ENCODE measurements at regions not wholly inside any gene's neighbourhood (a gene's known extent, or its start where the extent isn't known, plus 50 kb on each side); places are given as distances from the start of the nearest gene placed in this dataset.
A peak's percentile ranks its signal among the peaks of the same experiment; 100 is the strongest.

GRCh38 chr4:8741513-8742226 lies 130.0 kb downstream of the HMX1 start:
- in situ Hi-C loops (cut with HindIII; ENCODE audit: low pct_unique_long_range_greater_than_20kb, low sequenced_read_pairs), result no loop called here

GRCh38 chr4:8740666-8741395 lies 130.8 kb downstream of the HMX1 start:
- DNase-seq (ENCODE audit: low read depth), result no peak
- in situ Hi-C loops (cut with HindIII; ENCODE audit: low pct_unique_long_range_greater_than_20kb, low sequenced_read_pairs), result no loop called here

More at GRCh38 chr4:8741513-8742226, 130.0 kb downstream of the HMX1 start:
- no peak for DNase-seq (ENCODE audit: low read depth)

GRCh38 chr4:8739820-8740665 lies 131.6 kb downstream of the HMX1 start:
- in situ Hi-C loops (cut with HindIII; ENCODE audit: low pct_unique_long_range_greater_than_20kb, low sequenced_read_pairs), result no loop called here
- no peak for DNase-seq (ENCODE audit: low read depth)

- in situ Hi-C loops (cut with HindIII; ENCODE audit: low pct_unique_long_range_greater_than_20kb, low sequenced_read_pairs), result no loop called here
- DNase-seq (ENCODE audit: low read depth), result no peak
Observed at GRCh38 chr4:8739317-8739716, 132.3 kb downstream of the HMX1 start.

- no peak for DNase-seq (ENCODE audit: low read depth)
- in situ Hi-C loops (cut with HindIII; ENCODE audit: low pct_unique_long_range_greater_than_20kb, low sequenced_read_pairs), result no loop called here
Observed at GRCh38 chr4:8738471-8738931, 133.1 kb downstream of the HMX1 start.

- no peak for DNase-seq (ENCODE audit: low read depth)
- in situ Hi-C loops (cut with HindIII; ENCODE audit: low pct_unique_long_range_greater_than_20kb, low sequenced_read_pairs), result no loop called here
Observed at GRCh38 chr4:8737601-8738279, 133.9 kb downstream of the HMX1 start.

- DNase-seq (ENCODE audit: low read depth), result no peak
- in situ Hi-C loops (cut with HindIII; ENCODE audit: low pct_unique_long_range_greater_than_20kb, low sequenced_read_pairs), result no loop called here
Observed at GRCh38 chr4:8737075-8737474, 134.6 kb downstream of the HMX1 start.

GRCh38 chr4:8736090-8736825 lies 135.4 kb downstream of the HMX1 start:
- in situ Hi-C loops (cut with HindIII; ENCODE audit: low pct_unique_long_range_greater_than_20kb, low sequenced_read_pairs), result no loop called here
- peak; percentile 51 for DNase-seq (ENCODE audit: low read depth)

GRCh38 chr4:8735236-8736089 lies 136.2 kb downstream of the HMX1 start:
- in situ Hi-C loops (cut with HindIII; ENCODE audit: low pct_unique_long_range_greater_than_20kb, low sequenced_read_pairs), result no loop called here
- no peak for DNase-seq (ENCODE audit: low read depth)

- DNase-seq (ENCODE audit: low read depth), result no peak
- in situ Hi-C loops (cut with HindIII; ENCODE audit: low pct_unique_long_range_greater_than_20kb, low sequenced_read_pairs), result no loop called here
Observed at GRCh38 chr4:8732681-8733243, 138.9 kb downstream of the HMX1 start.

- in situ Hi-C loops (cut with HindIII; ENCODE audit: low pct_unique_long_range_greater_than_20kb, low sequenced_read_pairs), result no loop called here
- DNase-seq (ENCODE audit: low read depth), result no peak
Observed at GRCh38 chr4:8732092-8732491, 139.5 kb downstream of the CPZ start.

- DNase-seq (ENCODE audit: low read depth), result no peak
- in situ Hi-C loops (cut with HindIII; ENCODE audit: low pct_unique_long_range_greater_than_20kb, low sequenced_read_pairs), result no loop called here
Observed at GRCh38 chr4:8731364-8731763, 138.8 kb downstream of the CPZ start.

GRCh38 chr4:8730681-8731080 lies 138.1 kb downstream of the CPZ start:
- no peak for DNase-seq (ENCODE audit: low read depth)

GRCh38 chr4:8730159-8730558 lies 137.6 kb downstream of the CPZ start:
- DNase-seq (ENCODE audit: low read depth), result no peak

More at GRCh38 chr4:8730681-8731080, 138.1 kb downstream of the CPZ start:
- in situ Hi-C loops (cut with HindIII; ENCODE audit: low pct_unique_long_range_greater_than_20kb, low sequenced_read_pairs), result no loop called here

GRCh38 chr4:8729408-8730149 lies 137.0 kb downstream of the CPZ start:
- in situ Hi-C loops (cut with HindIII; ENCODE audit: low pct_unique_long_range_greater_than_20kb, low sequenced_read_pairs), result no loop called here
- DNase-seq (ENCODE audit: low read depth), result no peak

More at GRCh38 chr4:8730159-8730558, 137.6 kb downstream of the CPZ start:
- in situ Hi-C loops (cut with HindIII; ENCODE audit: low pct_unique_long_range_greater_than_20kb, low sequenced_read_pairs), result no loop called here

Measured in Caki2 (cell line).